A673 (cell line): ENCODE measurements at regions not wholly inside any gene's neighbourhood (a gene's known extent, or its start where the extent isn't known, plus 50 kb on each side); places are given as distances from the start of the nearest gene placed in this dataset.

Experiments
- BruUV-seq: library from RNA; stranded (reverse); fragments of 400-500 nt; replicated peaks from 2 replicates; lab custom pipeline; 2021; lab: Mats Ljungman, UMichigan
- CTCF ChIA-PET: fragments of 300-600 bp; sonication (Branson Sonifier 250); formaldehyde crosslinking; loops from one replicate; lab custom pipeline; 2022; ENCODE audit warnings: antibody characterized with exemption; lab: Charles Lee
- POLR2A ChIA-PET: fragments of 300-600 bp; sonication (Branson Sonifier 250); formaldehyde crosslinking; loops from one replicate; lab custom pipeline; 2022; ENCODE audit warnings: antibody characterized with exemption; ENCODE audit not compliant: low non-redundant PET; lab: Charles Lee
- DNase-seq: peaks from one replicate; pipeline ENCODE4 v3.0.0-alpha.2; 2015; ENCODE audit warnings: low spot score
- H3K27ac ChIP-seq: fragments of 200-600 bp; sonication (generic); 2 replicates; pipeline ENCODE4 v1.5.1; 2016; ENCODE audit warnings: mixed run types, low read depth, mild to moderate bottlenecking, mixed read lengths, antibody characterized with exemption, low read length; ENCODE audit not compliant: poor library complexity, severe bottlenecking
- H3K27me3 ChIP-seq: fragments of 200-600 bp; sonication (generic); replicated peaks from 2 replicates; pipeline ENCODE4 v1.6.1; 2017; ENCODE audit warnings: mixed run types, low read depth, mild to moderate bottlenecking, mixed read lengths, antibody characterized with exemption, low read length; ENCODE audit not compliant: insufficient read depth, poor library complexity
- H3K36me3 ChIP-seq: fragments of 200-600 bp; sonication (generic); 2 replicates; pipeline ENCODE4 v1.6.1; 2016; ENCODE audit warnings: mixed run types, mild to moderate bottlenecking, mixed read lengths, antibody characterized with exemption, low read length; ENCODE audit not compliant: insufficient read depth, poor library complexity, severe bottlenecking
- H3K4me1 ChIP-seq: fragments of 200-600 bp; sonication (generic); 2 replicates; pipeline ENCODE4 v1.6.1; 2017; ENCODE audit warnings: mixed run types, mild to moderate bottlenecking, mixed read lengths, antibody characterized with exemption, low read length; ENCODE audit not compliant: insufficient read depth, poor library complexity, severe bottlenecking
- H3K4me3 ChIP-seq: fragments of 200-600 bp; sonication (generic); 2 replicates; pipeline ENCODE4 v1.5.1; 2016; ENCODE audit warnings: low read depth, mixed run types, mild to moderate bottlenecking, mixed read lengths, low read length; ENCODE audit not compliant: poor library complexity, severe bottlenecking
- H3K9me3 ChIP-seq: fragments of 200-600 bp; sonication (generic); 2 replicates; pipeline ENCODE4 v1.6.1; 2016; ENCODE audit warnings: mixed run types, low read depth, mild to moderate bottlenecking, mixed read lengths, antibody characterized with exemption, low read length; ENCODE audit not compliant: poor library complexity, severe bottlenecking
- EZH2 ChIP-seq: fragments of 200-600 bp; sonication (generic); IDR thresholded peaks from 2 replicates; pipeline ENCODE4 v1.6.1; 2017; ENCODE audit warnings: borderline replicate concordance, low read depth, mild to moderate bottlenecking, mixed read lengths, antibody characterized with exemption, low read length; ENCODE audit not compliant: poor library complexity, severe bottlenecking
- intact Hi-C: fragments of 100-400 bp; cut with micrococcal nuclease; formaldehyde crosslinking; loops from one replicate; pipeline ENCODE4 v1.10.0; 2022; ENCODE audit not compliant: unreplicated experiment
- TF ChIP-seq, protein P1 (sequence below): fragments of 300-800, 200-600 bp; sonication (generic); conservative IDR thresholded peaks from 2 replicates; pipeline ENCODE4 v1.5.1; 2017; ENCODE audit warnings: low read depth, mild to moderate bottlenecking, antibody characterized with exemption, low read length, moderate library complexity, mixed read lengths

DNA sequence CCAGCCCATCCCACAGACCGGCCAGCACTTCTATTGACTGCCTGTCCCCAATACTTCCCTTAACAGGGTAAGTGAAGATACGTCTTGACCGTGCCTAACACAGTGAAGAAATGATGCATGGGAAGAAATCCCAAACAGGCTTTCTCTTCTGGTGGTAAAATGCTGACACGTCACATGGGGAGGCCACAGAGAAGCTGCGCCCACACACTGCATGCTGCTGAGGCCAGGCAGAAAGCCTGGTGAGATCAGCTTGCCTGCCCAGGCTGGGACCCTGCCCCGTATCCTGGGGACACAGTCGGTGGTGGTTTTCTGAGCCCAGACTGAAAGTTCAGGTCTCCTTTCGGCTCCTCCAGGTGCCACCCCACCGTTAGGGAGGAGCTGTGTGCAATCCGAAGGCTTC, 356.3 kb upstream of the MGMT start:
- DNase-seq: no peak
- no peaks in the 10 kb centered on the region for H3K4me1 ChIP-seq
- intact Hi-C loops: no loop called here
- BruUV-seq: no TSS peak
- H3K27ac ChIP-seq: no peak overlapping the region
- no peaks in the 10 kb centered on the region for H3K9me3 ChIP-seq
- H3K4me3 ChIP-seq: no peak overlapping the region
- ChIA-PET POLR2A (no interaction called here), CTCF (no interaction called here)
- H3K27me3 ChIP-seq: no peaks in the 10 kb centered on the region
- TF ChIP-seq EZH2: no peak
- TF ChIP-seq, protein P1, sequence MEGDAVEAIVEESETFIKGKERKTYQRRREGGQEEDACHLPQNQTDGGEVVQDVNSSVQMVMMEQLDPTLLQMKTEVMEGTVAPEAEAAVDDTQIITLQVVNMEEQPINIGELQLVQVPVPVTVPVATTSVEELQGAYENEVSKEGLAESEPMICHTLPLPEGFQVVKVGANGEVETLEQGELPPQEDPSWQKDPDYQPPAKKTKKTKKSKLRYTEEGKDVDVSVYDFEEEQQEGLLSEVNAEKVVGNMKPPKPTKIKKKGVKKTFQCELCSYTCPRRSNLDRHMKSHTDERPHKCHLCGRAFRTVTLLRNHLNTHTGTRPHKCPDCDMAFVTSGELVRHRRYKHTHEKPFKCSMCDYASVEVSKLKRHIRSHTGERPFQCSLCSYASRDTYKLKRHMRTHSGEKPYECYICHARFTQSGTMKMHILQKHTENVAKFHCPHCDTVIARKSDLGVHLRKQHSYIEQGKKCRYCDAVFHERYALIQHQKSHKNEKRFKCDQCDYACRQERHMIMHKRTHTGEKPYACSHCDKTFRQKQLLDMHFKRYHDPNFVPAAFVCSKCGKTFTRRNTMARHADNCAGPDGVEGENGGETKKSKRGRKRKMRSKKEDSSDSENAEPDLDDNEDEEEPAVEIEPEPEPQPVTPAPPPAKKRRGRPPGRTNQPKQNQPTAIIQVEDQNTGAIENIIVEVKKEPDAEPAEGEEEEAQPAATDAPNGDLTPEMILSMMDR: no peak
- no peaks in the 10 kb centered on the region for H3K36me3 ChIP-seq

DNA sequence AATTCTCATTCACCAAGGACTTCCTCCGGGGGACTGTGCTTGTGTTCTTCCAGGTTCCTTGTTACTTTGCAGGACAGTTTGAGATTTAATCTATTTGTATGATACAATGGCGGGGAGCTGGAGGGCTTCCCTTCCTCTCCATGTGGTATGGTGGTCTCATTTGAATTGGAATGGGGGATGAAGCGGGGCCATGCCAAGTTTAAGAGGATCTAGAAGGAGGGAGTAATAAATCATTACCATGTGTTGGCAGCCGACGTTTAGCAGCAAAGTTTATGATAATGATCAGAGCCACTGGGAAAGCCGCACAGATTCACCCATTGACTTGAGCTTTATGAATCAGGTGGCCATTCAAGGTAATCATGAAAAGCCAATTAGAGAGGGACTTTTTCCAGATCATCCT, 355.1 kb upstream of the MGMT start:
- POLR2A ChIA-PET: no interaction called here
- Histone ChIP-seq H3K36me3 (no peaks in the 10 kb centered on the region), H3K27me3 (no peaks in the 10 kb centered on the region), H3K9me3 (no peaks in the 10 kb centered on the region), H3K27ac (no peak overlapping the region), H3K4me3 (no peak overlapping the region), H3K4me1 (no peaks in the 10 kb centered on the region)
- no TSS peak for BruUV-seq
- intact Hi-C loops: no loop called here
- no peak for TF ChIP-seq EZH2
- TF ChIP-seq, protein P1: no peak
- DNase-seq: no peak
- CTCF ChIA-PET: no interaction called here

DNA sequence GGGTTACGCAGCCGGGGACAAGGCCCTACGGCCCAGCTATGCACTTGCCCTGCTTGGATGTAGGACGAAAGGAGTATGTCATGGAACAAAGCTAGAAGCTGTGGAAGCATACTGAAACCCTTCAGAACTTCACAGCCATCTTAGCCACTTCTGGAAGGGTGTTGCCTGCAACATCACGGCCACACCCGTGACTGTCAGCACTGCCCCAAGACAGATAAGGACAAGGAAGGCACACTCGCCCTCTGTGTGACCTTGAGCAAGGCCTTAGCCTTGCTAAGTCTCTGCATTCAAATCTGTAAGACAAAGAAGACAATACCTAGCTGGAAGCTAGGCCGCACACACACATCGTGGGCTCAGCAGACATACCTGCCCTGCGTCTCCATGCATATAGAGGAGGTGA, 352.5 kb upstream of the MGMT start:
- Histone ChIP-seq H3K27ac (no peak overlapping the region), H3K4me3 (no peak overlapping the region), H3K27me3 (no peaks in the 10 kb centered on the region), H3K4me1 (no peaks in the 10 kb centered on the region), H3K36me3 (no peaks in the 10 kb centered on the region), H3K9me3 (no peaks in the 10 kb centered on the region)
- no TSS peak for BruUV-seq
- ChIA-PET CTCF (no interaction called here), POLR2A (no interaction called here)
- no peak for TF ChIP-seq EZH2
- TF ChIP-seq, protein P1: no peak
- DNase-seq: no peak
- intact Hi-C loops: no loop called here
